ENCODE measurements at regions not wholly inside any gene's neighbourhood (a gene's known extent, or its start where the extent isn't known, plus 50 kb on each side); places are given as distances from the start of the nearest gene placed in this dataset.

DNA sequence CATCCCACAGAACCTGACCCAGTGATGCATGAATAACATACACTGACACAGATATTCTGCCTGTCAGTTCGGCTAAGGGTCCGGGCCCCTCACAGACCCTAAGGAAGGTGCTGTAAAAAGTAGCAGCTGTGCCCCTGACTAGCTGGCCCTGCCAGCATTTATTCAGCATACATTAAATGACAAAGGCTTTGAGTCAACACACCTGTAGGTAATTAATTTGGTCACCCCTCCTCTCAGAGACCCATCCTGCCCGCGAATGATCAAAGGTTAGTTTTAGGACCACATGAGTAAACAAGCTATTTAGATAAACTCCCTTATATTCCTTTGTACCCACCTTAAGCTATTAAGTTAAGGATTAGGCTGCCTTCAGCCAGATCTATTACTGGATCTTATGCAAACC, 429.0 kb upstream of the NWD2 start:
- no peak for DNase-seq (ENCODE audit: low read depth)

DNA sequence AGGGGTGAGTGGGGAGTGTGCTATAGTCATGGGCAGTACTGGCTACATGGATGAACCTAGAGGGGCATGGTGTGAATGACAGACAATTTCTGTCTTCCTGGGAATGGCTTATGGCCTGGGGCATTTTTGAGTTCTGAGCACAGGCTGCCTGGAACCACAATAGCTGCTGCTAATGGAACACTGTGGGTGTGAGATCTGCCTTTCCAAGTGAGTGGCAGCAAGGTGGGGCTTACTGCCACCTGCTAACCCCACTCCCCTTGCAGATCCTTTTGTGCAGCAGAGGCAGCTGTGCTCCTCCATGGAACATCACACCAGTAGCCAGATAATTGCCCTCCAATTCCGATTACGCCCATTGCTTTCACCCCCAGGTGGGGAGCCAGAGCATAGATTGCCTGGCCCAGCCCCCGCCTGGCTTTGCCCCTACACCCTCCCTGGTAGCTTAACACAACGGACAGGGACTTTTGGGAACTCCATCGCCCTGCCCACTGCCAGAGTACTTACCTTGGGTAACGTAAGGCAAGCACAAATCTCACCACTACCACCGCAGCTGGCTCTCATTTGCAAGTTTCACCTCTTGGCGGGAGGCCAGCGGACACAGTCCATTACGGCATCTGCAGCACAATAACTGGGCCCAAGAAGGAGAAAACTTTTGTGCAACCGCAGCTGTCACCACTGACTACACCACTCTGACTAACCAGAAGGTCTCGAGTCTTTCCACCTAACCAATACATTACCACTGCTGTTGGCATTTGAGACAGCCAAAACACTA, 421.2 kb upstream of the NWD2 start:
- DNase-seq (ENCODE audit: low read depth): no peak

DNA sequence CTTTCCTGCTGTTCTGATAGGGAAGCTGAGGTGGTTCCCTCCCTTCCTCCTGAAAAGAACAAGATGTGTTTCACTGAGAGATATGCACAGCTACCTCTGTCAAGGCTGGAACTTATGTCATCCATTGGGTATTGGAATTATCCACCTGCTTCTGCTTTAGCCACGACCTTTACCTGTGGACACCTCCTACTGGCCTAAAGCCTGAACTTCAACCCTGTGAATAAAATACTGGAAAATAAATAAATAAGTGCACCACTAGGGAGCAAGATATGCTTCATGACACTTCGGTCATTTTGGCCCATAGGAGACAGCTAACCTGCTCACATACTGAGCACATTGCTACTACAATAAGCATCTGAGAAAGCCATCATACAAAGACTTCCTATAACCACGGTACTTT, 419.9 kb upstream of the NWD2 start:
- DNase-seq (ENCODE audit: low read depth): no peak

DNA sequence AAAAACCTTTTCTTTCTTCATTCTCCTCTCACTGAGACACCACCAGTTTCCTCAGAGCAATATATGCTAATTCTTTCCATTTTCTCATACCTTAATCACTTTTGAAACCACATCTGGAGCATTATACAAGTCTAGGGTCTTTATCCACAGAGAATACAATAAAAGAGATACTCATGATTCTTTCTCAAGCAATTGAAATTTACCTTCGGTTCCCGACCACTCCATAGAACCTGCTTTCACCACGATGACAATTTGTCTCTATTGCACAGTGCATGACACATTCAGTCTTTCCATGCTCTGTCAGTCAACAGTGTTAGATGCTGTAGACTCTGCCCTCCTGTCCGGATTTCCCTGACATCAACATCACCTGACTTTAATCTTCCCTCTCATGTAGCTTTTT, 409.3 kb upstream of the NWD2 start:
- peak; percentile 67 for DNase-seq (ENCODE audit: low read depth)

DNA sequence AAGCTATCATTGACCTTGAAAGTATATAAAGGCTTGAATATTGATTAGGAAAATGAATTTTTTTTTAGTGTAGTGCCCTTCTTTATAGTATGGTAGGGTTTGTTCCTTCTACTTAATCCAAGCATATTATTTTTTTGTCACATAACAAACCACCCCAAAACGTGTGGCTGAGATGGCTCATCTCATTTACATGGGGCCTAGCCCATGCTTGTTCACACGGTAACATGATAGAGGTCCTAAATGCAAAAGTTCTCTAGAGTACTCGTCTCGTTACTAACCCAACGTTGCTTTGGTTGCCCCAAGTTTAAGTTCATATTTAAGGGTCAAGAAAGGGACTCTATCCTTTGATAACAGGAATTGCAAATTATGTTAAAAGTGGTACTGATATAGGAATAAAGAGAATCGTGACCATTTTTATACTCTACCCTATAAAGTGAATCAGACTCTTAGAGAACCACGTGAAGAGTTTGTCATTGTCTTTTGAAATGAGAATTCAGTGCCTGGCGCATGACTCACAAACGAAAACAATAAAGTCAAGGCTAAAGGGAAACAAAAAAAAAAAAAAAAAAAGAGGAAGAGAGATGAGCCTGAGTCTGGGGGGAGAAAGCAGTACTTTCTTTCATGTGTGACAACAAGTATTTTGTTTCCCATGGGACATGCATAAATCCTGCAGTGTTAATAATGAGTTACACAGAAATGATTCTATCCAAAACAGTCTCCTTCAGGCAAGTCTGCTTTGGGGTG, 402.8 kb upstream of the NWD2 start:
- peak; percentile 55 for DNase-seq (ENCODE audit: low read depth)

DNA sequence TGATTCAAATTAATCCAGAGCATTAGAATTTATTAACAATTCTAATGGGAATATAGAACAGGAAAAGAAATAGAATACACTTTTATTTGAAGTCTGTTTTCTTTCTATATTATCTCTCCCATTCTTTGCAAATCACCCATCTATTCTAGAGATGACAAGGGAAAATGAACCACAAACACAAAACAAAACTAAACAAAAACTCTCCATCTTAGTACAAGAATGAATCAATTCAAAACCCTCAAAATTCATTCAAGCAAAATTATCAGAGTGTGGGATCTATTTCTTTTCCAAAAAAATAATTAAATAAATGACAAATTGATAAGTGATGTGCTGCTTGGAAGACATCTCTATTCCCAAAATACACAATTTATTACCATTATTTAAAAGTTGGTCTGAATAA, 400.1 kb upstream of the NWD2 start:
- DNase-seq (ENCODE audit: low read depth): no peak

DNA sequence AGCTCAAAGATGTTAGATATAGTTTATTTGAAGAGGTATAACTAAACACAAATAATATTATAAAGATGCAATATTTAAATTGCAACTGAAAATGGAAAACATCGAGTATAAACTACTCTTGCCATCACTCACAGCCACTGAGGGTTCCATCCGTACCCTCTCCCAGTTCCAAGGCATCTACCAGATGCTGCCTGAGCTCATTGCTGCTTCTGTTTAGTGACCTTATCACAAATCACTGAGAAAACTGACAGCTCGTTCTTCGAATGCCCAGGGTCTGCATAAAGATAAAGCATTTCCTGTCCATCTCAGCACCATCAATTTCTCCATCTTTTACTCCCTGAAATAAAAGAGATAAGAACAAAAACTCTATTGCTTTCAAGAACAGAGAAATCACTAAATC, 391.7 kb upstream of the NWD2 start:
- no peak for DNase-seq (ENCODE audit: low read depth)

DNA sequence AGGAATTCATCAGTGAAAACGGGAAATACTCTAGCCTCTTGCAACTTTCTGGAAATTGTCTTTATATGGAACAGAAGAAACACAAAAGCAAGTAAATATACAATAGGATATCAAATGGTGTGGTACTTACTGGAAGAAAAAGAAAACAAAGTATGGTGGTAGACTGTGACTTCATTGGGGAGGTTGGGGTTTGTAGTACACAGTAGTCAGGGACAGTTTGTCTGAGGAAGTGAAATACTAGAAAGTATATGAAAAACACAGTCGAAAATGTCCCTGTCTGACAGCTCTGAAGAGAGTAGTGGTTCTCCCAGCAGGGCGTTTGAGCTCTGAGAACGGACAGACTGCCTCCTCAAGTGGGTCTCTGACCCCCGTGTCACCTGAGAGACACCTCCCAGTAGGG, 390.0 kb upstream of the NWD2 start:
- no peak for DNase-seq (ENCODE audit: low read depth)

DNA sequence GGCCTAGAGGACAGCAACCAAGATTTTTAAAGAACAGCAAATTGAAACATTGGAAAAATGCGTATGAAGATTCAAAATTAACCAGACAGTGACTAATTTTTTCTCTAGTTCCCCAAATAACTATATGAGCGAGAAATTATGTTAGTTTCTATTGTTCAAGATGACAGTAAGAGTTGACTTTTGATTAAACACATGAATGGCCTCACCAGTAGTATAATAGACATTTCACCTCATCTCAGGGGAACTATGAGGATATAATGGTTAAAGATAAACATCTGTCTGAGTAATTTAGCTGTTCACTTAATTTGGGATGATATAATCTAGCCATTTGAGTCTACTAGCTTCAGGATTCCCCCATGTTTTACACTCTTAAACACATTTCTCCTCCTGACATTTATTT, 380.9 kb upstream of the NWD2 start:
- DNase-seq (ENCODE audit: low read depth): no peak

DNA sequence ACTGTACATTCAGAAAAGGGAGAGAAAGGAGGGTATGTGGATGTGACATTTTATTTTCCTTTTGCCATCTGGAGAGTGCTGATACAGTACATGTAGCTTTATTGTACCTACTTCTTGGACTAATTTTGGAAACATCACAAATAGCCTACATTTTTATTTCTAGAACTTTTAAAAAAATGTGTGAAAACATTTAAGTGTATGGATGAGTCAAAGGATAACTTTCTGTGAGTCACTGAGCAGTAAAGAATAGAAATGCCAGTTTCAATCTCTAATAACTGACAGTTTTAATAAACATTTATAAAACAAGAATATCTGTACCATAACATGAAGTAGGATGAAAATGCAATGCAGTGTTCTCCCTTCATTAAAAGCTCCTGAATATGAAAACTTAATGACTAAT, 374.4 kb upstream of the NWD2 start:
- no peak for DNase-seq (ENCODE audit: low read depth)

DNA sequence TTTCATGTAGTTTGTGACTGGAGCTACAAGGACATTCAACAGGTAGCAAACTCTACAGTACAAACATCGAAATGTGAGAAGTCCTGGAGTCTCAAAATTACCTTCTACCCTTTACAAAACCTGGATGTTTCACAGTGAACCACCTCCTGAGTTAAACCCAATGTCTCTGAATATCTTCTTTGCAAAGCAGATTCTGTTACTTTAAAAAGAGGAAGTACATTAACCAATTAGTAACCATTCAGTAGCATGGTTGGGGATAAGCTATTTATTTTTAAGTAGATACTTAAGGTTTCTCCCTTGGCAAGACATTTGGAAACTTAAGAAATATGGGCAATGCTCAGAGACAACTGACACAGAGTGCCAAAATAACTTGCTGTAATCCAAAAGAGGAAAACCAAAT, 371.9 kb upstream of the NWD2 start:
- DNase-seq (ENCODE audit: low read depth): no peak

DNA sequence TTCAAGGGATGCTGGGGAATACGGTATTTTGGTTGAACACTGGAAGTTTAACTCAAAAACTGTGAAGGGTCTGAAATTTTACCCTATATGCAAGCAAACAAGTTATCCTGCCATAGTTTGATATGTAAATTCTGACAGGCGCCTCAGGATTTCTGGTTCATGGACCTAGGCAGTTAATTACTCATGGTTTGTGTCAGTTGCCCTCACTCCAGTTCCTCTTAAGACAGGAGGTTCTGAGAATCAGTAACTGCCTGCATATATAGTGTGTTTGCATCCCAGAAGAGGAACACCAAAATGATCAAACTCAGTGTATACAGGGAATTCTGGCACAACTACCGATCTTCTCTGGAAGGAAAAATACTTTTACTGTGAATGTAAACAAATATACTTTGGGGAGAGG, 360.4 kb upstream of the NWD2 start:
- DNase-seq (ENCODE audit: low read depth): no peak

DNA sequence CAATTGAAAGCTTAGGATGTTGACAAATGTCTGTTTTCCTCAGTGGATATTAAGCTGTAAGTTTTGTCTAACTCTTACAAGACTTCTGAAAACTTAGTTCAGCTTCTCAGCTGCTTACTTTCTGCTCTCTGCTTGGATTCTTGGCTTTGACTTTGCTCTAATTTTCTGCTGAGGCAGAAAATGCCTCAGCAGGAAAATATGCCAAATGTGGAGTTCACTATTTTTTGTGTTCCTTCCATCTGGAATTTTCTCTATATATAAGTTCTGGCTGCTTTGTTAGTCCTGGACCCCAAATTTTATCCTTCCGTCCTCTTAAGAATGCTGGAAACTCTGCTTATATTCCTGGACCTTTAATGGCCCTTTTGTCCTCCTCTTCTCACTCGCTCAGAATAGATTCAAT, 352.6 kb upstream of the NWD2 start:
- DNase-seq (ENCODE audit: low read depth): no peak

DNA sequence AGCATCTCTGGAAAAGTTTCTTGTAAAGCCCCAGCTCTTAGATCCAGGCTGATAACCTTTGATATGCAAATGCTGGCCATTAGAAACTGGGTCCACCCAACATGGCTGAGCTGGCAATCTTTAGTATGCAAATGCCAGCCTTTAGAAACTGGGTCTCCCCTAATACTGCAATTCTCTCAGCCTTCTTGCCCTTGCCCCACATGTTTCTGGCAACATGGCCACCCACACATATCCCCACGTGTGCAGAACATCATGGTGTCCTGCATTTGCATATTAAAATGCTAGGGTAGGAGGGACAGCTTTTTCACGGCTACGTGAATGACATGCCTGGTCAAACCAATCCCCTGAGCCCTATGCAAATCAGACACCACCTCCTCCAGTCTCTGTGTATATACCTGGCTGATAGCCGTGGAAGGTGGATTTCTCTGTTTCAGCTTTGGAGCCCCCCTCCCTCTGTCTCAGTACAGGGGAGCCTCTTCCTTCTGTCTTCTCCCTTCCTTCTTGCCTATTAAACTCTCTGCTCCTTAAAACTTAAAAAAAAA, 344.0 kb upstream of the NWD2 start:
- no peak for DNase-seq (ENCODE audit: low read depth)

DNA sequence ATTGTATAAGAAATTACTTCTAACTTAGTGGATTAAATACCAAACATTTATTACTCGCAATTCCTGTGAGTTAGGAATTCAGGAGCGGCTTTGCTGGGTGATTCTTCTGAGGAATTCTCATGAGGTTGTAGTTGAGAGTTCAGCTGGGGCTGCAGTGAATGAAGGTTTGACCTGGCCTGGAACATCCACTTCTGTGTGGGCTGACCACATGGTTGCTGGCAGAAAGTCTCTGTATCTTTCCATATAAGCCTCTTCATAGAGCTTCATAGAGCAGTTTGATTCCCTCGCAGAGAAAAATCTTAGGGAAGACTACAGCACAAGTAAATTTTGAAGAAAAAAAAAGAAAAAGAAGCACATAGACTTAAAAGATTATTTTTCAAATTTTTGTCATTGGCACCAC, 339.7 kb upstream of the NWD2 start:
- no peak for DNase-seq (ENCODE audit: low read depth)

DNA sequence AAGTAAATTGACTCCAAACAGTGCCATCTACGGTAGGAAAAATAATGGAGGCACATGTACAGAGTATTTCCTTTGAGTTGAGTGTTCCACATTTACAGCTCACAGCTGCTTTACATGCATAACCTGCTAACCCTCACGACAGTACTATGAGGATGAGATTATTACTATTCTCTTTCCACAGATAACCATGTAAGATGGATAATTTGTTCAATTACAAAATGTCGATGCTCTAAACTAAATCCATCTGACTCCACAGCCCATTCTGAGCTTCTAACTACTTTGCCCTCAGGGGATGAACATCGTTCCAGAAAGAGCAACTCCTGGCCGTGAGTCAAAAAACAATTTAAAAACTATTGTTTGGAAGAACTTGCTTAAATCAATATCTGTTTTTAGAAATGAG, 330.4 kb upstream of the NWD2 start:
- no peak for DNase-seq (ENCODE audit: low read depth)

DNA sequence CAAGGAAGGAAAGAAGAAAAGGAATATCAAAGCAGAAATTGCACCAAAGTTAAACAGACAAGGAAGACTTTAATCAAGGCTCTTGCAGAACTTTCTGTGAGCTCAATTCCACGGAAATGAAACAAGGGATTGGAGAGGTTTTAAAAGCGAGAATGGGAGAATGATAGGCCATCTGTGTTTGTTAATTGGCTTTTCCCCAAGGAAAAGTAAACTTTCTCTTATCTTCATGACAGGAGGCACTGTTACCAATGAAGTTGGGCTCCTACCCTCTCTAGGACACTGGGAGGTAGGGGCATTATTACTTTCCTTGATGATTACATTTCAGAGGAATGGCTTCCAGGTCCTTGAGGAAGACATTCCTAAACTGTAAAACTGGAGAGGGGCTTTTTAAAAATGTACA, 328.8 kb upstream of the NWD2 start:
- no peak for DNase-seq (ENCODE audit: low read depth)

DNA sequence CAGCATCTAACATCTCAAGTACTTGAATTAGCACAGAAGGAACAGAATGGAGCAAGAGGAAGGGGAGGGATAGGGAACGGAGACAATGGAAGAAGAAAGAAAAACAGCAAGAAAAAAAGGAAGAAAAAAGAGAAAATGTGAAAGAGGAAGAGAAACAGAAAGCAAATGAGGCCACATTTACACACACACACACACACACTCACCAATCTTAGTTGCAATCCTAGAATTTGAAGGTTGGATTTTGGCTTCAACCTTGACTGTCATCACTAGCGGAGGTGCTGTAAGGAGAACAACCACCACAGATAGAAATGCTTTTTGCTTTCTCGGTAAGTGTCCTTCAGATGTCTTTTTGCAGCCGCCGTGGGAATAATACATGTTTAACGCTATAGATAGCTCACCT, 327.1 kb upstream of the NWD2 start:
- no peak for DNase-seq (ENCODE audit: low read depth)

DNA sequence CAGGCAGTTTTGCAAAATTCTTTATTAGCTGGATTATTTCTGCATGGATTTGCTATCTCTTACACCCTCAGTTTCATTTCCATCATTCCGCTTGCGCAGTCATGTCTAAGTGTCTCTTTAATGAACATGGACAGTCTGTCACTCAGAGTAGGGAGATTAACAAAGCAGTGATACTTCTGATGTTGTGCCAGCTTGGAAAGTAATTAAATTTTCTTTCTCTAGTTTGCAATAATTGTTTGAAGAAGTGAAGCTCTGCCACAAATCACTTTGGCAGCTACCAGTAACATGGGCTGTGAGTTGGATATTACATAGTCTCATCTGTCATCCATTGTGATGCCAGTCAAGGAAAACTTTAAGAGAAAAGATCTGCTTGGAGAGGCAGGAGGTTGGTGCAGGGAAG, 324.8 kb upstream of the NWD2 start:
- DNase-seq (ENCODE audit: low read depth): no peak

DNA sequence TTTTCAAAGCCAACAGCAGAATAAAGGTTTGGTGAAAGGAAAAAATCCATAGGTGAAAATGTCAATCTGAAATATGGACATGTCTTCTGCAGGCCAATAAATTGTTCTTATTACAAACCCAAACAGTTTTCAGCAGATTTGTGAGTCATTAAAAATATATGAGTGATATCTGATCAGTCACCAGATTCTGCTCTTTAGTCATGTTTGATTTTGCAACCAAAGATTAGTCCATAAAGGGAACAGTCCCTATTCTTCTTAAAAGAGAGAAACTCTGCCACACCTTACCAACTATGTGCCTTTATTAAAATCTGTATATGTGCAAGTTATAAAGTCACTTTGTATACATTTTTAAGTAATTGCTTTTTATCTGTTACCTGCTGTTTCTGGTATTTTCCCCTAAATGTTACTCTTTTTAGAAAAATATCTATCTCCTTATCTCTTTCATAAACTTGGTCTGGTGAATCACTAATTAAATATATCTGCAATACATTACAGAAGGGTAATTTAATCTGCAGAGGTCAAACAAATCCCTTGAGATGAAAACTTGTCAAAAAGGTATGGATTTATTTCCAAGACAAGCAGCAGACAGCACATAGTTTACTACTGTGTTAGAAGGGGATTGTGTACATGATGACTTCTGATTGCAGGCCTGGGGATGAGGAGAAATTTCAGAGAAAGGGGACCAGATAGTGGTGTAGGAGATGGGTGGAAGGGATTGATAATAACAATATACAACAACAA, 322.9 kb upstream of the NWD2 start:
- no peak for DNase-seq (ENCODE audit: low read depth)

DNA sequence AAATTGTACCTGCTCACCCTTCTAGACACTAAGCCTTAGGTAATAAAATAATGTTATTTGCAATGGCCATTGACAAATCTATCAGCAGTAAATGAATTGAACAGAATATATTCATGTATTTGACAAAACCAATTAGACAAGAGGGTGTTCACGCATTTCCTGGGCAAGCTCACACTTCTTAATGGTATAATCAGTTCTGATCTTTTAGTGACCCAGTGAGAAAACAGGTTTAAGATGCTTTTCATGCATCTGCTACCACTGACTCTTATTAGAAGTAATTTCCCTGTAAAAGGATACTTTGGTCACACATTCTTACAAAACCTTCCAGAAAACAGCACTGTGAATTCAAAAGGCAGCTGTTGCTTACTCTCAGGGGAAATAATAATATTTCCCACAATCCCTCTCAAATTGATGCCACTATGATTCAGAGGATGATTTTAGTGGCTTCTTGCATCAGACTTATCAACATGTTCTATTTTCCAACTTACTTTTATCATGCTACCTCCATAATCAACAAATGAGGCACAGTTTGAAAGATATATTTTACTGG, 313.9 kb upstream of the NWD2 start:
- DNase-seq (ENCODE audit: low read depth): no peak

DNA sequence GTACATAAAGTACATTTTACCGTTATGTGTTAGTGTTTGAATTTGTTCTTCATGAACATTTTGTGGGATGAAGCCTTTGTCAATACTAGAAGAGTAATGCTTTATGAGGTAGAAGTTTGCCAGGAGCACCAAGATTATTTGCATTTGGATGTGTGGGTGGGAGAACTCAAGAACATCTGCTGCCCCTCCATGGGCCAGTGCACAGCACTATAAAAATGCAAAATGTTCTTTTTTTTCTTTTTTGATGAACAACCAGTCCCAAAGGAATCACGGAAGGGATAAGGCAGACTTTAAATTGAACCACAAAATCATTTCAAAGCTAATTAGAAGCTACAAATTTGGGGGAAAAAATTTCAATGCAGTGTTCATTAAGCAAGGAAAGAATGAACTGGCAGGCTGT, 300.3 kb upstream of the NWD2 start:
- no peak for DNase-seq (ENCODE audit: low read depth)
